Stimulated activated CD4-positive, alpha-beta T cell treated with anti-CD3 and anti-CD28 coated beads, Interleukin-12 subunit alpha, Interleukin-12 subunit beta, amount 100 ng/mL, for 24 hours (primary cell): ENCODE measurements at regions not wholly inside any gene's neighbourhood (a gene's known extent, or its start where the extent isn't known, plus 50 kb on each side); places are given as distances from the start of the nearest gene placed in this dataset.
"Not testable (repeated sequence)": the region's sequence is repeated elsewhere in the genome, so short reads cannot be mapped to it uniquely, and the experiment has no call there.

Experiments
- DNase-seq, 2 experiments: peaks; one replicate each; pipeline ENCODE4 v3.0.0-alpha.2; 2020; ENCODE audit warnings: low read depth in 2 of 2

GRCh38 chr5:114822863-114823262 lies 346.8 kb downstream of the TRIM36 start:
- no peak for DNase-seq

- no peak for DNase-seq
Measured at GRCh38 chr5:114822436-114822835, 347.3 kb downstream of the TRIM36 start.

- no peak for DNase-seq
Measured at GRCh38 chr5:114790403-114790792, 379.3 kb downstream of the TRIM36 start.

GRCh38 chr5:114789773-114790402 lies 379.8 kb downstream of the TRIM36 start:
- no peak for DNase-seq

- no peak for DNase-seq
Measured at GRCh38 chr5:114782869-114783268, 386.8 kb downstream of the TRIM36 start.

- no peak for DNase-seq
Measured at GRCh38 chr5:114782177-114782576, 387.5 kb downstream of the TRIM36 start.

GRCh38 chr5:114780290-114780689 lies 389.4 kb downstream of the TRIM36 start:
- DNase-seq, result no peak

- DNase-seq, result no peak
Measured at GRCh38 chr5:114744406-114744805, 382.5 kb downstream of the KCNN2 start.

GRCh38 chr5:114734238-114734637 lies 372.4 kb downstream of the KCNN2 start:
- no peak for DNase-seq

- DNase-seq, result no peak
Measured at GRCh38 chr5:114729986-114730385, 368.1 kb downstream of the KCNN2 start.

GRCh38 chr5:114727358-114727757 lies 365.5 kb downstream of the KCNN2 start:
- DNase-seq, result no peak

GRCh38 chr5:114726131-114726530 lies 364.3 kb downstream of the KCNN2 start:
- DNase-seq, result no peak

- no peak for DNase-seq
Measured at GRCh38 chr5:114719268-114719667, 357.4 kb downstream of the KCNN2 start.

- DNase-seq, result no peak
Measured at GRCh38 chr5:114716955-114717354, 355.1 kb downstream of the KCNN2 start.

GRCh38 chr5:114704225-114704893 lies 342.5 kb downstream of the KCNN2 start:
- not testable (repeated sequence) for DNase-seq

GRCh38 chr5:114702731-114703130 lies 340.9 kb downstream of the KCNN2 start:
- no peak for DNase-seq

- DNase-seq, result no peak
Measured at GRCh38 chr5:114702136-114702535, 340.3 kb downstream of the KCNN2 start.

GRCh38 chr5:114700823-114701222 lies 339.0 kb downstream of the KCNN2 start:
- no peak for DNase-seq

- DNase-seq, result no peak
Measured at GRCh38 chr5:114695292-114695904, 333.5 kb downstream of the KCNN2 start.

GRCh38 chr5:114686356-114686755 lies 324.5 kb downstream of the KCNN2 start:
- DNase-seq, result no peak

- DNase-seq, result no peak
Measured at GRCh38 chr5:114678778-114679177, 316.9 kb downstream of the KCNN2 start.

- DNase-seq, result no peak
Measured at GRCh38 chr5:114665551-114665950, 303.7 kb downstream of the KCNN2 start.

GRCh38 chr5:114660791-114661190 lies 298.9 kb downstream of the KCNN2 start:
- no peak for DNase-seq
